ENCODE measurements at regions not wholly inside any gene's neighbourhood (a gene's known extent, or its start where the extent isn't known, plus 50 kb on each side); places are given as distances from the start of the nearest gene placed in this dataset.

- H3K4me1 Mint-ChIP-seq (ENCODE audit: low read depth): no peaks in the 10 kb centered on the region
- intact Hi-C loops (cut with micrococcal nuclease): no loop called here
Measured at GRCh38 chr19:31770223-31770622, 421.0 kb upstream of the TSHZ3 start.

GRCh38 chr19:31772915-31773314 lies 423.7 kb upstream of the TSHZ3 start:
- H3K9me3 Mint-ChIP-seq: peaks cover 2% of the 10 kb centered on the region
- CTCF ChIA-PET: no interaction called here
- H3K27me3 Mint-ChIP-seq: no peaks in the 10 kb centered on the region
- DNase-seq (no peak), ATAC-seq (no peak)
- no peak overlapping the region for H3K27ac Mint-ChIP-seq
- POLR2A ChIA-PET: no interaction called here
- H3K36me3 Mint-ChIP-seq (ENCODE audit: low read depth): no peaks in the 10 kb centered on the region
- TF ChIP-seq CTCF (IDR thresholded peaks at IDR 0.05): no peak
- no peak overlapping the region for H3K4me3 Mint-ChIP-seq
- no peaks in the 10 kb centered on the region for H3K4me1 Mint-ChIP-seq (ENCODE audit: low read depth)
- intact Hi-C loops (cut with micrococcal nuclease): no loop called here

More at GRCh38 chr19:31770223-31770622, 421.0 kb upstream of the TSHZ3 start:
- no peaks in the 10 kb centered on the region for H3K9me3 Mint-ChIP-seq
- ATAC-seq: no peak
- H3K27ac Mint-ChIP-seq: no peak overlapping the region
- ChIA-PET POLR2A (no interaction called here), CTCF (no interaction called here)
- H3K27me3 Mint-ChIP-seq: no peaks in the 10 kb centered on the region
- no peak for DNase-seq
- TF ChIP-seq CTCF (IDR thresholded peaks at IDR 0.05): no peak
- H3K36me3 Mint-ChIP-seq (ENCODE audit: low read depth): no peaks in the 10 kb centered on the region
- no peak overlapping the region for H3K4me3 Mint-ChIP-seq

- no peak overlapping the region for H3K27ac Mint-ChIP-seq
- no peaks in the 10 kb centered on the region for H3K4me1 Mint-ChIP-seq (ENCODE audit: low read depth)
- H3K9me3 Mint-ChIP-seq: peaks cover 2% of the 10 kb centered on the region
- H3K4me3 Mint-ChIP-seq: no peak overlapping the region
- intact Hi-C loops (cut with micrococcal nuclease): no loop called here
- ChIA-PET CTCF (no interaction called here), POLR2A (no interaction called here)
- no peaks in the 10 kb centered on the region for H3K27me3 Mint-ChIP-seq
- no peaks in the 10 kb centered on the region for H3K36me3 Mint-ChIP-seq (ENCODE audit: low read depth)
- no peak for TF ChIP-seq CTCF (IDR thresholded peaks at IDR 0.05)
- DNase-seq (no peak), ATAC-seq (no peak)
Measured at GRCh38 chr19:31781542-31781941, 432.3 kb upstream of the TSHZ3 start.

- no peak for ATAC-seq
- Mint-ChIP-seq H3K9me3 (no peaks in the 10 kb centered on the region), H3K36me3 (ENCODE audit: low read depth) (no peaks in the 10 kb centered on the region), H3K4me1 (ENCODE audit: low read depth) (no peaks in the 10 kb centered on the region), H3K27me3 (peaks cover 2% of the 10 kb centered on the region), H3K4me3 (no peak overlapping the region), H3K27ac (no peak overlapping the region)
- no peak for DNase-seq
- CTCF ChIA-PET: no interaction called here
- no peak for TF ChIP-seq CTCF (IDR thresholded peaks at IDR 0.05)
- POLR2A ChIA-PET: no interaction called here
- intact Hi-C loops (cut with micrococcal nuclease): no loop called here
Measured at GRCh38 chr19:31783592-31783991, 434.4 kb upstream of the TSHZ3 start.

GRCh38 chr19:31784671-31785101 lies 435.4 kb upstream of the TSHZ3 start:
- Mint-ChIP-seq H3K9me3 (peaks cover 1% of the 10 kb centered on the region), H3K4me3 (no peak overlapping the region), H3K36me3 (ENCODE audit: low read depth) (no peaks in the 10 kb centered on the region), H3K27ac (no peak overlapping the region), H3K4me1 (ENCODE audit: low read depth) (no peaks in the 10 kb centered on the region), H3K27me3 (peaks cover 4% of the 10 kb centered on the region)
- POLR2A ChIA-PET: interaction anchor here (1.1 kb wide), 1 partner anchor 22 kb away, joined by 3 read pairs; no protein-coding TSS in a partner anchor
- TF ChIP-seq CTCF (IDR thresholded peaks at IDR 0.05): no peak
- intact Hi-C loops (cut with micrococcal nuclease): no loop called here
- no peak for ATAC-seq
- no peak for DNase-seq
- CTCF ChIA-PET: no interaction called here
